Lower lobe of right lung (tissue), 2 donors: ENCODE measurements at regions not wholly inside any gene's neighbourhood (a gene's known extent, or its start where the extent isn't known, plus 50 kb on each side); places are given as distances from the start of the nearest gene placed in this dataset.

Source experiments
- ATAC-seq, 2 donors: fragments of 200-7000 bp; cut with Tn5 transposase; one replicate each; pipeline ENCODE4 v1.9.1; 2020 to 2022; ENCODE audit warnings: mild to moderate bottlenecking in 2 of 2, moderate library complexity in 2 of 2
- DNase-seq: peaks from one replicate; pipeline ENCODE4 v3.0.0-alpha.2; 2020
- H3K27ac ChIP-seq: fragments of 200-600 bp; one replicate; pipeline ENCODE4 v1.8.0; 2022
- H3K27me3 ChIP-seq: fragments of 200-600 bp; one replicate; pipeline ENCODE4 v1.8.0; 2022; ENCODE audit warnings: low read depth
- H3K36me3 ChIP-seq: fragments of 200-600 bp; one replicate; pipeline ENCODE4 v1.8.0; 2022; ENCODE audit warnings: mild to moderate bottlenecking
- H3K4me1 ChIP-seq: fragments of 200-600 bp; one replicate; pipeline ENCODE4 v1.8.0; 2022
- H3K4me3 ChIP-seq: fragments of 200-600 bp; one replicate; pipeline ENCODE4 v1.8.0; 2022; ENCODE audit warnings: mild to moderate bottlenecking
- H3K9me3 ChIP-seq: fragments of 200-600 bp; one replicate; pipeline ENCODE4 v1.8.0; 2022
- intact Hi-C: fragments of 100-400 bp; cut with DNase I; formaldehyde crosslinking; loops from one replicate; pipeline ENCODE4 v1.11.0; 2022
- TF ChIP-seq, protein P1 (sequence below): fragments of 200-600 bp; IDR thresholded peaks from one replicate; pipeline ENCODE4 v1.8.0; 2022; ENCODE audit warnings: antibody characterized with exemption, mild to moderate bottlenecking
- donor health status: DM: no; HTN: yes; CAD: no; lungs with severe emphysema.

DNA sequence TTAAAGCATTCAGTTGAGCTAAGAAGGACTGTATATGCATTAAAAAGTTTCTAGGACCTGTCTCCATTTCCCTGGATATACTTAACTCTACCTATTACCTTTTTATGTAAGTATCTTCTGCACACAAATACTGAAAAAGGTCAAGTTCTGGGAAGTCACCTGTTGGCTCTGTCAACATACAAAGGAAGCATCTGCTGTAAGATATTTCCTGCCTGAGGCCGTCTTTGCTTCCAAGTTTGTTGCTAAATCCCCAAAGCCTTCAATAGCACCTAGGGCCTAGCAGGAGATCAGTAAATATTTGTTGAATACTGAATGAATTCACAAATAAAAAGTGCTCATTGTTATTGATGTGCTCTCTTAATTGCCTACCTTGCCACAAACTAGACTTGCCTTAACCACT, 188.4 kb downstream of the DUSP6 start:
- H3K27me3 ChIP-seq = no peaks in the 10 kb centered on the region
- no peak for ATAC-seq
- H3K4me1 ChIP-seq = peaks cover 30% of the 10 kb centered on the region
- H3K36me3 ChIP-seq = no peaks in the 10 kb centered on the region
- H3K4me3 ChIP-seq = no peak overlapping the region
- DNase-seq = no peak
- intact Hi-C loops = no loop called here
- H3K27ac ChIP-seq = peak overlapping the region; percentile 62
- no peaks in the 10 kb centered on the region for H3K9me3 ChIP-seq
- TF ChIP-seq, protein P1, sequence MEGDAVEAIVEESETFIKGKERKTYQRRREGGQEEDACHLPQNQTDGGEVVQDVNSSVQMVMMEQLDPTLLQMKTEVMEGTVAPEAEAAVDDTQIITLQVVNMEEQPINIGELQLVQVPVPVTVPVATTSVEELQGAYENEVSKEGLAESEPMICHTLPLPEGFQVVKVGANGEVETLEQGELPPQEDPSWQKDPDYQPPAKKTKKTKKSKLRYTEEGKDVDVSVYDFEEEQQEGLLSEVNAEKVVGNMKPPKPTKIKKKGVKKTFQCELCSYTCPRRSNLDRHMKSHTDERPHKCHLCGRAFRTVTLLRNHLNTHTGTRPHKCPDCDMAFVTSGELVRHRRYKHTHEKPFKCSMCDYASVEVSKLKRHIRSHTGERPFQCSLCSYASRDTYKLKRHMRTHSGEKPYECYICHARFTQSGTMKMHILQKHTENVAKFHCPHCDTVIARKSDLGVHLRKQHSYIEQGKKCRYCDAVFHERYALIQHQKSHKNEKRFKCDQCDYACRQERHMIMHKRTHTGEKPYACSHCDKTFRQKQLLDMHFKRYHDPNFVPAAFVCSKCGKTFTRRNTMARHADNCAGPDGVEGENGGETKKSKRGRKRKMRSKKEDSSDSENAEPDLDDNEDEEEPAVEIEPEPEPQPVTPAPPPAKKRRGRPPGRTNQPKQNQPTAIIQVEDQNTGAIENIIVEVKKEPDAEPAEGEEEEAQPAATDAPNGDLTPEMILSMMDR = no peak

- peak; percentile 70 for DNase-seq
- TF ChIP-seq, protein P1 = no peak
Observed at GRCh38 chr12:89162589-89163261, 189.6 kb downstream of the DUSP6 start.

DNA sequence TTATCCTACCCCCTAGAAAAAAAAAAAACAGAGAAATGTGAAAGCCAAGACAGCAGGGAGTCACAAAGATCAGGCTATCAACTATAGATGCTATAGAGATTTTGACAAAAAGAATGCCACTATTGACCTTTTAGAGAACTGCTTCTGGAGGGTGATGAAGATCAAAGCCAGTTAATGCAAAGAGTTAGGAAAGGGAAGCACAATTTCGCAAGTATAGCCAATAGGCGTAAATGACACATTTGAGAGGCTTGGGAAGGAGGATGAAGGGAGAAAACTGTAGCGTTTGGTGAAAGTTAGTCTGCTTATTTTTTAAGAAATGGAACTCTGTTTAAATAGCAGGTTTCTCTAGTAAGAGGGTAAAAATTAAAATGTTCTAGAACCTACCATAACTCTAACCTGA, 190.7 kb downstream of the DUSP6 start:
- peaks cover 41% of the 10 kb centered on the region for H3K4me1 ChIP-seq
- no peak overlapping the region for H3K27ac ChIP-seq
- TF ChIP-seq, protein P1 = no peak
- ATAC-seq = peak in 1 of 2 donors; percentile 39
- DNase-seq = no peak
- intact Hi-C loops = no loop called here
- no peaks in the 10 kb centered on the region for H3K9me3 ChIP-seq
- no peaks in the 10 kb centered on the region for H3K27me3 ChIP-seq
- H3K36me3 ChIP-seq = no peaks in the 10 kb centered on the region
- no peak overlapping the region for H3K4me3 ChIP-seq

More at GRCh38 chr12:89162589-89163261, 189.6 kb downstream of the DUSP6 start:
- peak overlapping the region; percentile 72 for H3K27ac ChIP-seq
- H3K4me3 ChIP-seq = no peak overlapping the region
- ATAC-seq = peak; percentile 81 to 87
- no peaks in the 10 kb centered on the region for H3K9me3 ChIP-seq
- intact Hi-C loops = no loop called here
- peaks cover 30% of the 10 kb centered on the region for H3K4me1 ChIP-seq
- no peaks in the 10 kb centered on the region for H3K36me3 ChIP-seq
- no peaks in the 10 kb centered on the region for H3K27me3 ChIP-seq

DNA sequence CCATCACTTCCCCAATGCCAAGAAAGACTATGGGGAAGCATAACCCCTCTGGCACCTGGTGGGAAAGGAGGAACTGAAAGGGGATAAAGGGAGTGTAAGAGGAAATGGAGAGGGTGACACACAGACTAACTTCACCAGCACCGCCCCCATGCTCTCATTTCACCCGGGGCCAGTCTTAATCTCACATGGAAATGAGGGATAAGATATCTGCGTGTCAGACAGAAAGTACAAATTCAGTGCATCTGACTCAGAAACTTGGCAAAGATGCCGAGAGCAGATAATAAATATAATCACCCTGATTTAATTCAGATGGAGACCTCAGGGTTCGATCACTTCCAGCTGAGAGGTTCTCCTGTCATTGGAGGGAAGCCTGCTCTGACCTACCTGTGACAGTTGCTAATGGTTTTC, 191.6 kb downstream of the DUSP6 start:
- Histone ChIP-seq H3K27me3 (no peaks in the 10 kb centered on the region), H3K4me3 (no peak overlapping the region), H3K36me3 (no peaks in the 10 kb centered on the region), H3K4me1 (peaks cover 43% of the 10 kb centered on the region), H3K9me3 (no peaks in the 10 kb centered on the region), H3K27ac (peak overlapping the region; percentile 15)
- intact Hi-C loops = no loop called here
- DNase-seq (peak; percentile 65), ATAC-seq (peak; percentile 66 to 76)
- TF ChIP-seq, protein P1 = no peak

GRCh38 chr12:89157413-89157812, 194.9 kb downstream of the DUSP6 start:
- no peaks in the 10 kb centered on the region for H3K9me3 ChIP-seq
- intact Hi-C loops = no loop called here
- DNase-seq = no peak
- no peak for ATAC-seq
- no peak overlapping the region for H3K27ac ChIP-seq
- H3K36me3 ChIP-seq = no peaks in the 10 kb centered on the region
- no peaks in the 10 kb centered on the region for H3K27me3 ChIP-seq
- H3K4me3 ChIP-seq = no peak overlapping the region
- H3K4me1 ChIP-seq = peaks cover 28% of the 10 kb centered on the region
- TF ChIP-seq, protein P1 = no peak
